HG03378 (cell line): ENCODE measurements at regions not wholly inside any gene's neighbourhood (a gene's known extent, or its start where the extent isn't known, plus 50 kb on each side); places are given as distances from the start of the nearest gene placed in this dataset.
"Not testable (repeated sequence)": the region's sequence is repeated elsewhere in the genome, so short reads cannot be mapped to it uniquely, and the experiment has no call there.

ENCODE experiments used
- ATAC-seq: cut with Tn5 transposase; IDR thresholded peaks from one replicate; pipeline ENCODE4 v1.9.1; 2021; ENCODE audit warnings: mild to moderate bottlenecking, moderate library complexity; ENCODE audit not compliant: unreplicated experiment

DNA sequence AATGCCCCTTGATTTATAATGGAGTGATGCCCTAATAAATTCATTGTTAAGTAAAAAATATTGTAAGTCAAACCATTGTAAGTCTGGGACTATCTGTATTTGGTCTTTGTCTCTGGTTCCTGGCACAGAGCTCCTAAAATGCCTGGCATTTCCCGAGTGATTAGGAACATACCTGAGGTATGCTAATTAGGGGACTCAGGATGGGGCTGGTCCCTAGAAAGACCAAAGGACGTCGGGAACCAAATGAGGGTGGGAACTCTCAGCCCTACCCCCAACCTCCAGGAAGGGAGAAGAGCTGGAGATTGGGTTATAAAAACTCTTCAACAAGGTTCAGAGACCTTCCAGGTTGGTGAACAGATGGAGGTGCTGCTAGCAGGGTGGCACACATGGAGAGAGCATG, 82.6 kb upstream of the ARG1 start:
- ATAC-seq, result no peak

- ATAC-seq, result no peak
These were observed 80.0 kb upstream of the ARG1 start for GRCh38 chr6:131492932-131493573.

DNA sequence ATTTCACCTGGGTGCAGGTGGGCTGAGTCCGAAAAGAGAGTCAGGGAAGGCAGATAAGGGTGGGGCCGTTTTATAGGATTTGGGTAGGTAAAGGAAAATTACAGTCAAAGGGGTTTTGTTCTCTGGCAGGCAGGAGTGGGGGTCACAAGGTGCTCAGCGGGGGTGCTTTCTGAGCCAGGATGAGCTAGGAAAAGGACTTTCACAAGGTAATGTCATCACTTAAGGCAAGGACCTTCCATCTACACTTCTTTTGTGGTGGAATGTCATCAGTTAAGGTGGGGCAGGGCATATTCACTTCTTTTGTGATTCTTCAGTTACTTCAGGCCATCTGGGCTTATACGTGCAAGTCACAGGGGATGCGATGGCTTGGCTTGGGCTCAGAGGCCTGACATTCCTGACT, 68.6 kb upstream of the ARG1 start:
- not testable (repeated sequence) for ATAC-seq

DNA sequence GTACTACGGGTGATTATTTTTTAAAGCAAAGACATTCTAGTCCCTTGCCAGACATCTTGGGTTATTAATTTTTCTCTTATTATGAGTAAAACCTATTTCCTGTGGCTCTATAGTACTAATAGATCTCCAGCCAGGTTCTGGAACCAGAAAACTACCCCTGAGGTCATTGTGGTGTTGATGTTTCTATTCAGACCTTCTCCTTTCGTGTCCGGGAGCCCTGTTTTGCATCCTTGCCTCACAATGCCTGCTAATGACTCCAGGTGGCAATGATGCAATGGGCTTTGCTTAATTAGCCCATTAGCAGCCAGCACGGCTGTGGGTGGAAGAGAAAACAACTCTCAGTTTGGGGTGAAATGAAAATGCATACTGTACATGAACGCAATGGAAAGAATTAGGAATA, 62.9 kb upstream of the ARG1 start:
- no peak for ATAC-seq

DNA sequence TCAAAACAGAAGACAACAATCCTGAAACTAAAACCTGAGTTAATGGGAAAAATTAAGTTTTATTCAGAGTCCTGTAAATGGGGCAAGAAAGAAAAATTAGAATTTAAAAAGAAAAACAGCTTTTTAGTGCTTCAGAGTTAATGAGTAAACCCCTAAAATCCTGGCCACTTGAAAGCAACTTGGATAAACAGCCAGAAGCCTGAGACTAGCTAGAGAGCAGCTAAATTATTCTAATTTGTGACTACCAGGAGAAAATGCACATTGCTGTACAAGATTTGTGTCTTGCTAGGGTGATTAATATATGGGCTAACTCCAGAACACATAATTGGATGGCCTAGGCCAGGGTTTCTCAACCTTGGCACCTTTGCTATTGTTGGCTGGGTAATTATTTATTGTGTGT, 62.4 kb upstream of the ARG1 start:
- ATAC-seq, result no peak

DNA sequence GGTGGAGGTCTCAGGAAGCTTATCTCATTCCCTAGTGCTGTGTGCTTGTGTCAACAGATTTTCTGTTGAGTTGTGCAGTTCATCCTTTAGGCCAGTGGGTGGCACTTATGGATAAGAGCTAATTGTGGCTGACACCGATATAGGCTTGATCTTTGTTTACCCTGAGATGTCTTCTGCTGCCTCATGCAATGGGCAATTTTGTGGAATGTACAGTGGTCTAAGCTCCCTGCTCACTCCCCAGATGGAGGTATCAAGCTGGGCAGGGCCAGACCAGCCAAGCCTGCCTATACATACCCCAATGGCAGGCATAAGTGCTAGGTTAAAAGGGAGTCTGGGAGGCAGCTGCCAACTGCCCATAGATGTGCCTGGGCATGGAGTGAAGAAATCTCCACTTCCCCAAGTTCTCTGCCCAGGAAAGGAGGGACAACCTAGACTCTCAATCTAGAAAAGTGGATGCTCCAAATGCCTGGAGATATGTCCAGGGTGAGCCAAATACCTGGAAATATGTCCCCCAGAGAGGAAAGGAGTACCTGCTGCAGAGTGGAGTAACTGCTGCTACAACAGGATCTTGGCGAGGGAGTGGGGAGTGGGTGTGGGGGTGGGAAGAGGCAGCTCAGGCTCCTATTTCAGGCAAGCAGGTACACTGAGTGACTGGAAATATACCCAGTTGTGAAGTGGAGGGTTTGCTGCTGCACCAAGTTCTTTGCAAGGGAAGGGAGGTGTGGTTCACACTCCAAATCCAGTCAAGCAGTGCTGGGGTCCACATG, 53.2 kb upstream of the ARG1 start:
- peak; percentile 95 for ATAC-seq
